Muscle of back (tissue), 3 donors: ENCODE measurements at regions not wholly inside any gene's neighbourhood (a gene's known extent, or its start where the extent isn't known, plus 50 kb on each side); places are given as distances from the start of the nearest gene placed in this dataset.

Experiments
- DNase-seq, 3 donors: peaks; one replicate each; pipeline versions ENCODE4 v3.0.0 to v3.0.0-alpha.2; 2013

DNA sequence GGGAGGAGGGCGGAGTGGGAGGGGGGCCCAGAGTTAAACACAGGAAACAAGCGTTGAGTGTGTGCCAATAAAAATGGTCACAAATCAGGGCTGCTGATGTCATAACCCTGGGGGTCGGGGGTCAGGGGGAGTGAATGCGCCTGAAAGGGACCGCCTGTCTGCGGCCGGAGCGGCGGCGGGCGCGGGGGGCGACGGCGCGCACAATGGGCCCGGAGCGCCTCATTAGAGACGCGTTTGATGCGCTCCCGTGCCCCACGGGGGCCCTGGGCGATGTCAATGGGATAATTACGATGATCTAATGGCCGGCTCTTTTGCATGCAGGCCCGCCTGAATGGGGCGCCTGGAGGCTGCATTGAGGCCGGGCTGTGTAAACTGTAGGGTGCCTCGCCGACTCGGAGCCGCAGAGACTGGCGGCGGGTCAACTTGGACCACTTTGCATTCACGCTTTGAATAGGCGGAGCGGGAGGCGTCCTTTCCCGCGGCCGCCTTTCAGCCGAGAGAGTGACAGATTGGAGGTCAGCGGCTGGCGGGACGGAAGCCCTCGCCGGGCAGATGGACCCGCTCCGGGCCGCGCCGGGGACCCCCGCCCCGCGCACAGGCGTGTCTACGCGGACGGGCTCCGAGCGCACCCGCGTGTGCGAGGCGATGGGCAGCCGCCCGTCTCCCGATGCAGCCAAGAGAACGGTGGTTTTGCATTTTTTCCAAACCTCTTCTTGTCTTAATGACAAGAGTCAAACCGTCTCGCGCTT is 296.1 kb downstream of the TFAP2C start:
- peak in 2 of 3 donors; percentile 13 to 50 for DNase-seq

- DNase-seq: peak in 2 of 3 donors; percentile 18 to 48
These were observed 296.7 kb downstream of the TFAP2C start for GRCh38 chr20:56925831-56926170.

DNA sequence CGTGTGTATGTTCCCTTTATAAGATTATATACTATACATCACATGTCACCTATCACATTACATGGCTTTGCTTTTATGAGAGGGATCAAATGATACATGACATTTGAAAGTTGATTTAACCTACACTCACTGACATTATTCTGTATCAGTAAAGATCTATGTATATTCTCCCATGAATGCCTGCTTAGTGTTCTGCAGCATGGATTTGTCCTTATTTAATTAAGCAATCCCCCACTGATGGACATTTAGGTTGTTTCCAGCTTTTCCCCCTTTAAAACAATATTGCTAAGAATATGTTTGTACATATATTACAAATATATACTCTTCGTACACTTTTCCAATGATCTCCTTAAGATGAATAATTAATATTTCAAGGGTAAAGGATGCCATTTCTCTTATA is 297.4 kb downstream of the TFAP2C start:
- no peak for DNase-seq

DNA sequence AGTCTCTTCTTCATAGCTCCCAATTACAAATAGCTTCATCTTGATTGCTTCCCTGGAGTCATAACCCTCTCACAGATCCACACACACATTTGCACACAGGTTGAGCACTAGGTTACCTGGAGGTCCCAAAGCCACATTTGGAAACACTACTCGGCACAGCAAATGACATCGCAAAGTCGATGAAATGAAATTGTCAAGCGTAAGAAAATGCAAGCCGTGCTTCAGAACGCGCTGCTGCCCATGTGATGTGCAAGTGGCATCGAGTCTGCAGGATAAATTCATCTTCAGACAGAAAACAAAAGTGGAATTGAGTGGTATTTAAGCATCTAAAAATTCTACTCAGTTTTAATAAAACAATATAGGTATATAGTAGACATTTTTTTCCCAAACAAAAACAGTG is 298.0 kb downstream of the TFAP2C start:
- no peak for DNase-seq

DNA sequence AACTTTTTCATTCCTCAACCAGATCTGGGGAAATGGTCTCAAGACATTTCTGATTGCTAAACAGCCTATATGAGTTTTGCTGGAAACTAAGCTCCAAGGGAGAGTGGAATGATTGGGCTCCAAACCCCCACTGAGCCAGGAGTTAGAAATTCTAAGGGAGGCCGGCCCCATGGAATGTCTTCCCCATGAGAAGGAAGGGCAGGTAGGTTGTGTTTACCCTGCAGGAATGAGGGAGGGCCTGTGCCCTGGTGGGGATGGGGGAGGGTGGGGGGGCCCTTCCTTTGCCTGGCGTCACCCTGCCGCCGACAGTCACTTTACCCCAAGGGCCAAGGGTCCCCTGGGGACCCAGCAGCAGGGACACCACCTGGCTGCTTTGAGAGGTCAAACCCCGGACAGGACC is 298.9 kb downstream of the TFAP2C start:
- no peak for DNase-seq

- DNase-seq: no peak
These were observed 300.5 kb downstream of the TFAP2C start for GRCh38 chr20:56929606-56930005.

DNA sequence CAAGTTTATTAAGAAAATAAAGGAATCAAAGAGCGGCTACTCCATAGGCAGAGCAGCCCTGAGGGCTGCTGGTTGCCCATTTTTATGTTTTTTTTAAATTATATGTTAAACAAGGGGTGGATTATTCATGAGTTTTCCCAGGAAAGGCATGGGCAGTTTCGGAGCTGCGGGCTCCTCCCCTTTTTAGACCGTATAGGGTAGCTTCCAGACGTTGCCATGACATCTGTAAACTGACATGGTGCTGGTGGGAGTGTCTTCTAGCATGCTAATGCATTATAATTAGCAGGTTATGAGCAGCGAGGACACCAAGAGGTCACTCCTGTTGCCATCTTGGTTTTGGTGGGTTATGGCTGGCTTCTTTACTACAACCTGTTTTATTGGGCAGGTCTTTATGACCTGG is 301.8 kb downstream of the TFAP2C start:
- DNase-seq: no peak

GRCh38 chr20:56932575-56933330 is 303.6 kb downstream of the TFAP2C start:
- no peak for DNase-seq

DNA sequence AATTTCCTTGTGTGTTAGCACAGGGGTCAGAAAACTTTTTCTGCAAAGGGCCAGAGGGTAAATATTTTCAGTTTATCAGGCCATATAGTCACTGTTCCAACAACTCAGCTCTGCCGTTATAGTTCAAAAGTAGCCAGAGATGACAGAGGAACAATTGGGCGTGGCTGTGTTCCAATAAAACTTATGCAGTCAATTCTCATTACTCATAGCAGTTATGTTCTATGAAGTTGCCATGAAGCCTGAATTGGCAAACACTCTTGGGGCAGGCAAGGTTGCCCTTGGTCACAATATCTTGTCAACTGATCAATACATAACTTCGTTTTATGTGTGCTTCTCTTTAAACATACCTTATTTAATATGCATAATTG is 304.2 kb downstream of the TFAP2C start:
- DNase-seq: no peak

DNA sequence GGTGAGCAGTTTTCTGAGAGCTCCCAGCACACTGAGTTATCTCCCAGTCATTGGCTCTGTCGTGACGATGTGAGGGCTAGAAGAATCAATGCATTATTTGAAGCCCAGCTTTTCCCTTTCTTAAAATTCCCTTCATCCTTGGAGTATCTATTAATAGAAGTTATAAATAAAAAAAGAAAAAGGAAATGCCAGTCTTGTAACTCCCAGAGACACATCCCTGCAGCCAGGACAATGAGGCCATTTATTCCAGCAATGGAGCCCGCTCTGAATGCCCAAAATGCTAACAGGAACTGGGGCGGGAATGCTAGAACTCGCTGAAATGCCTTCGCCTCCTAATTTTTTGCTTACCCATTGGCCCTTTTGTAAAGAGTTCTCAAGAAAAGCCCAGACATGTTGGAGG is 305.8 kb downstream of the TFAP2C start:
- DNase-seq: no peak

- no peak for DNase-seq
These were observed 311.4 kb downstream of the TFAP2C start for GRCh38 chr20:56940466-56940865.

DNA sequence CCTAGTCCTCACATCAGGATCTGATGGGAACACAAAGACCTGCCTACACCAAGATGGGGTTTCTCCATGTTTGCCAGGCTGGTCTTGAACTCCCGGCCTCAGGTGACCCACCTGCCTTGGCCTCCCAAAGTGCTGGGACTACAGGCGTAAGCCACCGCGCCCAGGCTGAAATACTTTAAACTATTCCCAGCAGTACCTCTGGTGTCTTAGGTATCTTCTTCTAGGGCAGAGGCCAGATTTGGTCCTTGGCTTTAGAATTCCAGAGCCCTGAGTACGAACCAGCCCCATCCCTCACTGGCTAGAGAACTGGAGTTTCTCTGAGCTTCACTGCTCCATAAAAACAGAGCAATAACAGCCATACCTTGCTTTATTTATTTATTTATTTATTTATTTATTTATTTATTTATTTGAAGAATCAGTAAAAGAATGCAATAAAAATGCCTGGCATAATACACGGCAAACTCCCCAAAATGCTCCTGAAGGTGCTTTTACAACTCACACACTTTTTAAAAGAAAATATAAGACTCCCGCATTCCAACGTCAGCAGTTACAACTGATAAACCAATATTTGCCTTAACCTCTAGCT is 312.1 kb downstream of the TFAP2C start:
- DNase-seq: no peak

DNA sequence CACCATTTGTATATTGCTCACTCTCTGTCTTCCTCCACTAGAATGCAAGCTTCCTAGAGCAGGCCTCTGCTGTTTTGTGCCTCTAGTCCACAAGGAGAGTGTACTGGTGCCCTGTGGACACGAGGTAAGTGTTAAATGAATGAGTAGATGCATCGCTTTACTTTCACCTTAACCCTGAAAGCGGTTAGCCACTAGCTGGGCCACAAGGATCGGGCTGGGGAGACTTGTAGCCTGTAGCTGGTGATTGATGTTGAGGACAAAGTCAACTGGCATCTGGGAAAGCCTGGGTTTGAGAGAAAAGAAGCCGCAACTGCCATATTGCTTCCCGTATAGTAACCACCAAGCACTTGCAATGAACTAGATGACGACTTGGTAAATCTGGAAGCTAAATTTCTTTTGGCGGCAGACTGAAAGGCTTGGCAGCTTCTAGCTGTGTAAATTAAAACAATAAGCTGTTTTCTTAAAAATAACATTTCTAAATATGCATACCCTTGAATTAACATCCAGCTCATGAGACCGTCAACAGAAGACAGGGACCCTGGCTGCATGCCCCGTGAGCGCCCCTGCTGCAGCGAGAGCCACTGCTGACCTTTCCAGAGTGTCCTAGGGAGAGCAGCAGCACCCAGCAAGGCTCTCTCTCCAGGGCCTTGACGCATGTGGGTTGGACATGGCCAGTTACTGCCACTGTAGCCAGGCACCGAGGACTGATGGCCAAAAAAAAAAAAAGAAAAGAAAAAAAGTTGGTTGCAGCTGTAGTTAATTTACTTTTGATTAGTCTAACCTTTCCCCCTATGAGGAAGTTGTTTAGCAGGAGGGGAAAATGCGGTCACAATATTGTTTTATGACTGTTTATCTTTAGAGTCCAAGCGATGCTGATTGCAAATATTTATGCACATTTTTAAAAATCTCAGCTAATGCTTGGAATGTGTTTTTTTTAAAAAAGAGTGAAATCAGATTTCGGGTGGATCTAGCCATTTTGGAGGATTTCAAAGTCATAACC is 315.1 kb downstream of the TFAP2C start:
- DNase-seq: no peak

GRCh38 chr20:56945057-56945456 is 316.0 kb downstream of the TFAP2C start:
- no peak for DNase-seq

DNA sequence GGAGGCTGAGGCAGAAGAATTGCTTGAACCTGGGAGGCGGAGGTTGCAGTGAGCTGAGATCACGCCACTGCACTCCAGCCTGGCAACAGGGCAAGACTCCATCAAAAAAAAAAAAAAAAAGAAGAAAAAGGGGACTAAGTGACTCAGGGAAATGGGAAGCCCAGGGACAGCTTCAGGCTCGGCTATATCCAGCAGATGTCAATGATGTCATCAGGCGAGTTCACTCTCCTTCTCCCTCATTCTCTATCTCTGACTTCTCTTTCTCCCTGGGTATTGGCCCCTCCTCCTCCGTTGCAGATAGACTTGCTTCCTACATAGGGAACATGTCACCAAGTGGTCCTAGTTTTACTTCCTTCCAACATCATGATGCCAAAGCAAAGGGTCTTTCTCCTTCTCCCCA is 316.8 kb downstream of the TFAP2C start:
- DNase-seq: no peak

GRCh38 chr20:56949318-56949717 is 317.1 kb downstream of the BMP7 start:
- DNase-seq: no peak

DNA sequence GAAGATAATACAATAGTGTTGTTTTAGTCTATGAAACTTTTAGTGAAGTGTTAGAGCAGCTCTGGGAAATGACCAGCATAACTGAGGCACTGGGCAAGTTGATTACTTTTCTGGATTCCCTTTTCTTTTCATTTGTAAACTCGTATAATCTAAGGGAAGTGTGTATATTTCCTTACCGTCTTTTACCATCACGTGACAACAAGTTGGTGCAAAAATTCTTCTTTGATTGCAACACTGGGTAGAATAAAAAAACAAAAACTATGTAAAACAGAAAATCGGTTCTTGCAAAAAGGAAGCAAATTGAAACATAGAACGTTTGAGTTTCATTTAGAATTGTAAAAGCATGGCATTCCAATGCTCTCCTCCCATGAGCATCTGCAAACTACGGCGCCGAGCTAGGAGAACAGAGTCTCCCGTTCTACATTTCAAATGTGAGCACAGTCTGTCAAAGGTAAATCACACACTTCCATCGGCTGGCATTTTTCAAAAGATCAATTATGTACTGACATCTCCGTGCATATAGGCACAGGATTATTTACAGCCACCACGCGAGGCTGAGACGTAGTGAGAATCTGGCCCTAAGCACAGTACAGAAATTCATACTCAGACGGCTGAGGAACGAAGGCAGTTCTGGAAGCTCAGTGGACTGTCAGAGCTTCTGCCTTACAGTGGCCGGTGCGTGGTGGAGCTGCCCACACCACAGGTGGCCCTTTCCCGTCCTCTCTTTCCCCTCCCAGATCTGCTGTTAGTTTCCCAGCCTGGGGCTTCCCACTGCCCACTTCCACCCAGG is 314.0 kb downstream of the BMP7 start:
- no peak for DNase-seq

- peak in 1 of 3 donors; percentile 22 for DNase-seq
These were observed 313.3 kb downstream of the BMP7 start for GRCh38 chr20:56953048-56953586.

DNA sequence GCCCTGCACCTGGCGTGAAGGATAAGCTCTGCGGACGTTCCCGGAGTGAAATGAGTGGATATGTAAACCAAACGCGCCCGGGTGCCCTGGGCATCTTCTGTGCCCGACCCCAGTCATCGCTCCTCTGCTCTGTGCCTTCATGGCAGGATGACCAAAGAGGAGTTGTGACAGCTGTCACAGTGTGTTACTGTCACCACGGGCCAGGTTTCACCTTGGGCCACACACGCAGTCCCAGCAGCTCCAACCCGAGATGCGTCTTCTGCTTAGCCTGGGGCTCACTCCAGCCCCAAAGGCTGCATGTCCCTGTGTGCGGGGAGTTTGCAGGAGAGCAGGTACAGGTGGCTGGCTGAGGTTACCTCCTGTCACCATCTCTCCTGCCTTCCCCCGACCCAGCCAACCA is 311.6 kb downstream of the BMP7 start:
- DNase-seq: no peak

DNA sequence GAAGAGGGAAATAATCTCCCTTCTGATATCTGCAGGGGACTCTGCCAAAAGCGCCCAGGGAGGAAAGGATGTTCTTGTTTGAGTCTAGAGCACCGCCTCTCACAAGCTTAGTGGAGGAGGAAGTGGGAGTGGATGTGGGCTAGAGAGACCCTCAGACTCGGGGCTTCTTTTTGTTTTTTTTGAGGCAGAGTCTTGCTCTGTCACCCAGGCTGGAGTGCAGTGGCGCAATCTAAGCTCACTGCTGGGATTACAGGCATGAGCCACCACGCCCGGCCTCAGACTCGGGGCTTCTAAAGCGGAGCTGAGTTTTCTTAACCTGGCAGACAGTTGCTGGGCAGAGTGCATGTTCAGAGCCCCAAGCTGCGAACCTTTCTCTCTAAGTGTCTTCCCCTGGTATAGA is 310.8 kb downstream of the BMP7 start:
- DNase-seq: no peak

GRCh38 chr20:56956534-56956933 is 309.9 kb downstream of the BMP7 start:
- DNase-seq: no peak
